GM19468 (cell line): ENCODE measurements at regions not wholly inside any gene's neighbourhood (a gene's known extent, or its start where the extent isn't known, plus 50 kb on each side); places are given as distances from the start of the nearest gene placed in this dataset.

Experiments used
- ATAC-seq: cut with Tn5 transposase; IDR thresholded peaks from one replicate; pipeline ENCODE4 v1.9.1; 2021; ENCODE audit warnings: mild to moderate bottlenecking, moderate library complexity, moderate number of reproducible peaks; ENCODE audit not compliant: unreplicated experiment; ENCODE audit errors: extremely low read depth

DNA sequence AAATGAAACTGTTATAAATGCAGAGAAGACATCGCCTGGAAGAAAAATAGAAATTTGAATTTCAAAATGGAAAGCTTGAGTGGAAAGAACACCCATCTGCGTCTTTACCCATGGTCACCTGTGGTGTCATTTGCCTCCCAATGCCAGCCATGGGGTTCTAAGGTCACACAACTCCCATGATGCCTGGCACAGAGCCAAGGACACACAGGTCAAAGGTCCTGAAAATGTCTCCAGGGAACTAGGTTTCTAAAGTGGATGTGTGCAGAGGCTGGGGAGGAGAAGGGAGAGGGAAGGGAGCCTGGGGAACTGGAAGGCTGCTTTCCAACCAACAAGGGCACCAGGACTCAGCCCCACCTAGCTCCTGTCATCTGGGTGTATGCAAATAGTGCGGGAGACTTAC is 724.0 kb upstream of the TMEM132C start:
- ATAC-seq: no peak

DNA sequence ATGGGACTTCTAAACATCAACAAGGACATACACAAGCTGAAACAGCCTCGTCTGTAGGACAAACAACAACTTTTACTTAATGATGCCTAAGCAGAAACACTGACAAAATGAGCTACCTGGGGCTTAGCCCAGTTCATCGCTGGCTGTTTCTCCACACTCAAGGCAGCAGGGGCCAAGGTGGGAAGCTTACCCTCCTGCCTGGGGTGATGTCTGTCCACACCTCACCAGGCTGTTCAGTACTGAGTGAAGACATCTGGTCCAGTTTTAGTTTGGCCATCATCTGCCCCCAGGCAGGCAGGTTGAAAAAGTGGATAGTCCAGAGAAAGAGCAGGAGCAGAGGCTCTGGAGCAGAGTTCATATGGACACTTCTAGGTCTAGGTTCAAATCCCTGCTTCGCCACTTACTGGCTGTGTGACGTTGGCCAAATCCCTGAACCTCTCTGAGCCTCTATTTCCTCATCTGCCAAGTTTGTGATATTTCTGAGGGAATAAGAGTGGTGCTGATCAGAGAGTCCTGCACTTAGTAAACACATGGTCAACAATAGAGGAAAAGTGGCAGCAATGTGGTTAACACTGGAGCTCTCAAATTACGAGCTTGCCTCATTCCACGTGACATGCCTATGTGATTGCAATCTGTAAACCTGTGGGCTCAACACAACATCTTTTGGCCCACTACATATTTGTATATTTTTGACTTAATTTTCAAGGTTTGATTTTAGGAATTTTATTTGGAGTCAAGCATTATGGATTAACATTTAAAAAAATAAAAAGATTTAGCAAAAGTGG is 720.1 kb upstream of the TMEM132C start:
- no peak for ATAC-seq

DNA sequence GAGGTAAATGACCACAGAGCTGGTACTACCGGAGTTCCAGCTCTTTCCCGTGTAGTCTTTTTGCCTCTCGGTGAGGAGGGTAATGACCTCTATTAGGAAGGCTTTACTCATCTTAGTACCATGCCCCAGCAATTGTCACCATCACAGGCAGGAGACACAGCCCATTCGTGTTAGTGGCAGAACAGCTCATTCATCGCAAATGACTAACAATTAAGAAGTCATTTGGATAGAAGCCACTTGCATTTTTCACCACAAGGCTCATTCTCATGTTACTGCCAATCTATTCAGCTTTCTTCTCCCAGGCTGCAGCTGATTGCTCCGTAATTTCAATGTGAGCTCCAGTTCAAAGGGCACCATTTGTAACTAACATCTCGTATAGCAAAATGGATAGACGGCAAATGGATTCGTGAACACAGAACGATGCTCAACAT is 718.8 kb upstream of the TMEM132C start:
- no peak for ATAC-seq

DNA sequence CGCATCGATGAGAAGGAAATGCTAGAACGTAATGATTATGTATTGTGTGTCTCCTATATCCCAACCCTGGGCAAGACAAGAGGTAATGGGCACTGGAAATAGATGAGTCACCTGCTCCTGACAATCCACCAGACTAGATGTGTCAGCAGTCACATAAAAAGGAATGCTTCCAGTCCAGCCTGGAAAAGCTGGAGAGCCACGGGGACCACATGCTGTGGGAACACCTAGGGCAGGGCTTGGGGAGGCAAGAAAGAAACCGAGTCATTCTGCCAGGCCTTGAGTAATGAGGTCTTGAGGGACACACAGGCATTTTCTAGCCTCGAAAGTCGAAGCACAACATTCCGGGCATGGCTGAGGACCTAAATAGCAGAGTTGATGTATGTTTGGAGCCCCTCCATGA is 716.7 kb upstream of the TMEM132C start:
- no peak for ATAC-seq

DNA sequence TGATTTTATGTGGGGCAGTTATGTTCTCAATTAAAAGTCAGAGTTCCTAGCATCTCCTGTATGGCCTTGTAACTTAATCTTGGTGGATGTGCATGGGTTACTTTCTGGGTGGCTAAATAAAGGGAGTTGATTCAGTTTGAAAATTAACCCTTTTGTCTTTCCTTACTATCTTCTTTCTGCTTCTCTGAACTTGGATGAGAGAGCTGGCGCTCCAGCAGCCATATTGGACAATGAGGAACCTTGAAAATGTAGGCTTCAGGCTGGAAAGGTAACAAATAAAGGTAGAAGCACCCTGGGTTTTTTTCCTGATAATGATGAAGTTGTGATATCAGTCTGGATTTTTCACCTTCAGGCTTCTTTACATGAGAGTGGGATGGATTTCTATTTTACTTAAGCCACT is 714.1 kb upstream of the TMEM132C start:
- ATAC-seq: no peak

DNA sequence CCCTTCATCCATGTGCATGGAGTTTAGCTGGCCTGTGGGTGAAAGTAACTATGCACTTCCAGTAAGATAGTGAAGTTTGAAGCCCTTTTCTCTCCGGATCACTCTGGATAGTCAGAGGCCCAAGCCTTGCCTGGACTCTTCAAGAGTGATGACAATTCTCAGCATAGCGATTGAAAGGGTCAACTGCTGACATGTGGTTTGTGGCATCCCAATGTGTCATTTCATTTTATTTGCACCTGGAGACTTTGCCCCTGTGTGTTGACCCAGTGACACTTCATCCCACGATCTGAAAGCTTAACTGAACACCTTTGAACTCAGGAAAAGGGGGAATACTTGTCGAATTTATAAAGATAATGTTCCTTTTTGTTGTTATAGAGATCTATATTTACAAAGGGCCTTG is 711.9 kb upstream of the TMEM132C start:
- ATAC-seq: no peak

DNA sequence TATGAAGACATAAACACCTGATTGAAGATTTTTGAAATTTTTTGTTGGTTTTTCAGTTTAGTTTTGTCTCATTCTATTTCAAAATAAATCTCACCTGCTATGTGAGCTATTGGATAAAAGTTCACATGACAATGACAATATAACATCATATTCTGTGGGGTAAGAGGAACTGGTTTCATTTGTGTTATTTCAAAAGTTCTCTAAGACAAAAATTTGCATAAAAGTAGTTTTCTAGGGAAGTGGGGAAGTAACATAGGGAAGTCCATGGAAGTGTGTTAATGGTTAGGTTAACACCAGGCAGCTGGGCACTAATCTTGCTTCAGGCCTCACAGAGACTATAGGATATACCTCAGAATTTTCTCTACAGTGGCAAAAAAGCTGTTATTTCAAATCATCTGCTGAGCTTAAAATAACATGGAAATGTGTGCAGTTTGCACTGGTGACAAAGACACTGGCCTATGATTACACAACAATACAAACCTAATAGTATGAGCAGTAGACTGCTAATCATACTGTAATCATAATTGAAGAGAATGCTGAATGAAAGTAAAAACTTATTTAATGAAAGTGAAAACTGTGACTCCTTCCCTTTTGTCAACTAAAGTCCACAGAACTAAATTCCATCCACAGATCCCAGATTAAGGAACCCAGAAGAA is 710.6 kb upstream of the TMEM132C start:
- ATAC-seq: no peak

DNA sequence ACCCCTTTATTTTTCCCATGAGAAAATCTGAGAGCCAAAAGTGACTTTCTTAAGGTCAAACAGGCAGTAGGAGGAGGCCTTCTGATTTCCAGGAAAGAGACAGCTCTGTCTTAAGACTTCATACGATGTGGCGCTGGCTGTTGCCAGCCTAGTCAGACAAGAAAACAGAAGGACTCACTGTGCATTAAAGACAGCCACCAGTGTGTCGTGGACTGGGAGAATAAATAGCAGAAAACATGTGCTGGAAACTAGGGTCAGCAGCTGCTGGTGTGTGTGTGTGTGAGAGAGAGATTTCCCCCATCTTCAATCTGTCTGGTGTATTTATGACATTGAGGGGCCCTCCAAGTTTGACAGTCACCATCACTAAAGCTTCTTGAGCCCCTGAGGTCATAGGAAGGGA is 708.6 kb upstream of the TMEM132C start:
- ATAC-seq: no peak

DNA sequence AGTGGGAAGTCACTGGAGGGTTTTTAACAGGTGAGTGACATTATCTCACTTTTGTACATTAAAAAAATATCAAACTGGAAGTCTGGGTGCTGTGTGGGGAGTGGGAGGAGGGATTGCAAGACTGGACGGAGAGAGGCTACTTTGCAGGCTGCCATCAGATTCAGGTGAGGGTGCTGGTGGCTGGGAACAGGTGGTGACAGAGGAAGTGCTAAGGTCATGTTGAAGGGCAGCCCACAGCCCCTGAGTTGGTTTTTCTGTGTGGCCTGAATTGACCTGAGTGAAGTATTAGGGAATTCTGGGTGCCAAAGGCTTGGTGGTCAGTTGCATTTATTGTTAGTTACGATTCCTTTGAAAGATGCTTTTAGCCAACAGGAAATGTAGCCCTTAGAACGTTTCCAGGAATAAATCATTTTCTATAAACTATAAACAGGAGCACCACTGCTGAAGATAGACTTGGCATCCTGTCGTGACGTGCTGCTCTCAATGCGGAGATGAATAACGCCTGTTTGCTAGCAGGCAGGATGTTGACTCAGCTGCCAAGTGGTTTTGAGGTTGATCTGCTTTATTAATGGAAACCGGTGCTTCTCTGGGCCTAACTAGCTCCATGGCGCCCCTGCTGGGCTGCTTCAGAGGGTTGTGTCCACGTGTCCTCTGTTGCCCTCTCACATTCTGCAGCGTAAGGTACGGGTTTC is 707.5 kb upstream of the TMEM132C start:
- ATAC-seq: peak; percentile 73

DNA sequence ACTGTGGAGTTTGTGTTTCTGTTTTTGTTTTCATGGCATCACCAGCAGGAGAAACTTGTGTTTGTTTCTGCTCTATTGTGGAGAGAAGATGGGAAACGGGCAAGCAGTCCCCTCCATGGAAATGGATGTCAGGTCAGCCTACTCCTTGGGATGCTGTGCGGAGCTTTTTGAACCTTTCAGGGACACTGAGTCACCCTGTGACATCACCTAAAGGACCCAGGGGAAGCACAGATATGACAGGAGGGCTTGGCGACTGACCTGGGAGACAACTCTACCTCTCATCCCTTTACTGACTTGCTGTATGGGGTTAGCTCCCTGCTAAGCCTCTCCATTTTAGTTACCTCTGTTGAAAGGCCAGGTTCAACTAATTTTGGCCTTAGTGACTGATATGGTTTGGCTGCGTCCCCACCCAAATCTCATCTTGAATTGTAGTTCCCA is 706.9 kb upstream of the TMEM132C start:
- no peak for ATAC-seq

DNA sequence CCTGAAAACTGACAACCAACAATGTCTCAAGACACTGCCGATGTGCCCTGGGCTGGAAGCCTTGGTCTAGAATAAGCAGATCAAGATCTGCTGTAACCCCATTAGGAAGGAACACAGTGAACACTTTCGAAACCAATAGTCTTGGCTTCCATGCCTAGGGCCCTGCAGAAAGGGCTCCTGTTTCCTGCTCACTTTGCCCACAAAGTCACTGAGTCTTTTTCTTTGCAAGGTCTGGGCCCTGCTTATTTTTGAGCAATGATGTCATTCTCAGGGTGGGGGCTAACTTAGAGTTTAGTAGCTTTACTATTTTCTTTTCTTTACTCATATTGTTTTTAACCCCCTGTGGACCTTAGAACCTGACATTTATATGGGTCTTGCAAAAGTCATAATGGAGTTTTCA is 704.2 kb upstream of the TMEM132C start:
- ATAC-seq: no peak

DNA sequence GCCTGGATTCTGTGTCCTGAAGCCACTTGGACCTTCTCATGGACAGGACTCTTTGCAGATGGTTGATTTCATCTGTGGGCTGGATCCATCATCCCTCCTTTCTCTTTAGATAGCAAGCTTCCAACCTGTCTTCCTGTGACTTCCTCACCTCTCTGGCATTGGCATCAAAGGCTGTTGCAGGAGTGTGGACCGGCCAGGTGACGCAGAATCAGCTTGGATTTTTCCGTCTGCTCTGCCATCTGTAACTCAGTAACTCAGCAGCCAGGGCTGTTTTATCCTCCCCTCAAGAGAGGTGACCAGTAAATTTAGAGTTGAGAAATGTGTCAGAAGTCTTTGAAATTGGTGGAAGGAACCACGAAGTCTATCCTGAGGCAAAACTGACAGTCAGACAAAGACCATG is 701.7 kb upstream of the TMEM132C start:
- no peak for ATAC-seq

DNA sequence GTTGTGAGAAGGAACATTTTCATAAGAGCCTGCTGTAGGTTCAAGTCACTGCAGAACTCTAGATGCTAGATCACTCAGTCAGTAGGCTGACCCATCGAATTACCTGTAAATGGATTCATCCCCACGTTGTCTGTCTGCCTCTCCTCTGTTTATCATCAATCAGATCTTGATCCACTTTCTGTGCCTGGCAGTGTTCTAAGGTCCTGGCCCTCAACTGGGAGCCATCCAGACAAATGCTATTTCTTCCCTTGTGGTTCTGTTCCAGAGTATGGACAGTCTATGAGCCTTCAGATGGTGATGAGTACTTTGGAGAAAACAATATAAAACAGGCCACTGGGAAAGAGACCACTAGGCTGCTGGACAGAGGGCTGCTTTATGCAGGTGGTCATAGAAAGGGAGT is 699.4 kb upstream of the TMEM132C start:
- no peak for ATAC-seq

DNA sequence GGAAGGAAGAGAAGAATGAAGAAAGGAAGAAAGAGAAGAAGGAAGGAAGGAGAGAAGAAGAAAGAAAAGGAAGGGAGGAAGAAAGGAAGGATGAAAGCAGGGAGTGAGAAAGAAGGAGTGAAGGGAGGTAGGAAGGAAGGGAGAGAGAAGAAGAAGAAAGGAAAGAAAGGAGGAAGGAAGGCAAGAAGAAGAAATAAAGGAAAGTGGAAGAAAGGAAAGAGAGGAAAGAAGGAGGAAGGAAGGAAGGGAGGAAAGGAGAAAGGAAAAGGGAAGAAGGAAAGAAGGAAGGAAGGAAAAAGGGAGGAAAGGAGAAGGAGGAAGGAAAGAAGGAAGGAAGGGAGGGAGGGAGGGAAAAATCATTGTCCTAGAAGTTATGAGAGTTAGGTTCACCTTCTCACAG is 696.6 kb upstream of the TMEM132C start:
- no peak for ATAC-seq

DNA sequence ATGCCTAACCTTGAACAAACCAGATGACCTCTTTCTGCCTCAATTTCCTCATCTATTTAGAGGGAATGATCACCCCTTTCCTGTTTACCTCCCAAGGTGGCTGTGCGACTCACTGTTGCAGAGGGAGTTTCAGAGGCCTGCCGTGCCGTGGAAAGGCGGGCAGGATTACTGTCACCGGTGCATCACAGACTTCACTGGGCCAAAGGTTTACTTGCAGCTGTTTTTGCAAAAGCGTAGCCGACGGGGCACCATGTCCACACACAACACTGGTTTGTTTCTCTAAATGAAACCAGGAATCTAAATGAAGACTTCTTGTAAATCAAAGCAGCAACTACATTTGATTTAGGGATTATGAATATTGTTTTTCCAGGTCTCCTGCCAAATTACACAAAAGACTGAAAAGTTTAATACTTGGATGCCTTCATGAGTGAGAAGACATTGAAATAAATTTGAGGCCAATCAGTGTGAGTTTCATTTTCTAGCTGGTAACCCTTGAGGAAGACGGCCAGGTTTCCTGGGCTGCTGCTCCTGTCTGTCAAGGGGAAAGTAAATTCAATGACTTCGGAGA is 696.1 kb upstream of the TMEM132C start:
- ATAC-seq: no peak

DNA sequence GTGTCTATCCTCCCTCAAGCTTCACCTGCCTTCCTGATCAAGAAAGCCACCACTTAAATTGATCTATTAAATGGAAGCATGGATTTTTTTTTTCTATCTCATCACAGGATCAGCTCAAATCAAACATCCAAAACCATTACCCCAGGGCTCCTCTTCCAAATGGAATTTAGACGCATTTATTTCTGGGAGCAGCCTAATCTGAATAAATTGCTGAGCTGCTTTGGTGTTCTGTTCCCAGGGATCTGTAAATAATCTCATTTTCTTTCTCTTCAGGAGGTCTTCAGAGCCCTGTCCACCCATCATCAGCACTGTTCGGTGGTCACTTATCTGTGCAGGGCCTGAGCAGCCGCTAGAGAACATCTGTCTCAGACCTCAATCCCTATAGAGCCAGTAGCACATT is 695.4 kb upstream of the TMEM132C start:
- ATAC-seq: no peak

DNA sequence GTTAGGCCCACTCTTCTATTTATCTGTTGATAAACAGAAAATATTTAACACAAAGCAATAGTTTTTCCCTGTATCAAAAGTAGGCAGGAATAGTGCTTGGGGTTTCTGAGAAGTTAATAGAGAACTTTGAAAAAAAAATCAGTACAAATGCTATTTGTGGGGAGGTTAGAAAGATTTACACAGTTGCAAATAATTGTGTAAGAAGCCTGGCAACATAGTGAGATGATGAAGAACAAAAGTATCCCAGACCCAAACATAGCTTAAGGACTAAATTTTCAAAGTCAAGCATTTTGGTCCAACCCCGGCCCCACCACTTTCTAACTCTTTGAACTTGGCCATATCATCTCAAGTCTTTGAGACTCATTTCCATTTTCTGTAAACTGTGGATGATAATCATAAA is 687.5 kb upstream of the TMEM132C start:
- ATAC-seq: no peak

DNA sequence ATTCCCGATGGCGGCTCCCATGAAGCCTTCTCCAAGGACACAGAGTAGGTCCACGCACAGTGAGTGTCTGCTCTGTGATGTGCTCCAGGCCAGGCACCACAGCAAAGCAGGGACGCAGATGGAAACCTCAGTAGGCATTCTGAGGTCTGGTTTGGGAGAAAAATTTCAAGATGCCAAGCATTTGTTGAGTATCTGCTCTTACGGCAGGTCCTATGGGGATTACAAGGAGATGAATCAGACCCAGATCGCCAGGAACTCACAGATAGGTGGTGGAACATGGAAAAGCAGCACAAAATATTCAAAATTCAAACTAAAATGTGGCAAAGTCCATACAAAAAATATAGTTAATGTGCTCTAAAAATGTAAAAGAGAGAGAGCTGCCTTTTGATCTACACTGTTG is 684.9 kb upstream of the TMEM132C start:
- ATAC-seq: no peak

DNA sequence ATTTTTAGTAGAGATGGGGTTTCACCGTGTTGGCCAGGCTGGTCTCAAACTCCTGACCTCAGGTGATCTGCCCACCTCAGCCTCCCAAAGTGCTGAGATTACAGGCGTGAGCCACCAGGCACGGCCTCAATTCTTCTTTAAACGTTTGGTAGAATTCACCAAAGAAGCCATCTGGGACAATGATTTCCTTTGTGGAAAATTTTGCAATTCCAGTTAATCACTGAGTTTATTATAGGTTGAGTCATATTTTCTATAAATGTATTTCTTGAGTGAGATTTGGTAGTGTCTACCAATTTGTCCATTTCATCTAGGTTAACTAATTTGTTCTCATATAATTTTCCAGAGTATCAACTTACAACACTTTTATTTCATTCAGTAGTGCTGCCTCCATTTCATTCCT is 683.9 kb upstream of the TMEM132C start:
- no peak for ATAC-seq

DNA sequence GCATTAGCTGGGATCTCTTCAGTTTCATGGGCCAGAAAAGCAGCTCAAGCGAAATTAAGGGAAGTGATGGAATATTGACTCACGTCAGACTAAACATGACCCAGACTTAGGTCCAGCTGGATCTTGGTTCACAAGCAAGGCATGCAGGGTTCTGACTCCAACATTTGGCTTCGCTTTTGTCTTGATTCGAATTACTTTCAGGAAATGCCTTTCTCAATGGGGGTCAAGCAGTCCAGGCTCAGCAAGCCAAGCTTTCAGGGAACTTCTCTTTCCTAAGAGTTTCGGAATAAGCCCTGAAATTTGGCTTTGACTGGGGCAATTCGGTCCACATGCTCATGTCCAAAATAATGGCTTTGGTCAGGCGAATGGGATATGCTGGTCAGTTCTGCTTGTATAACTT is 678.7 kb upstream of the TMEM132C start:
- no peak for ATAC-seq

DNA sequence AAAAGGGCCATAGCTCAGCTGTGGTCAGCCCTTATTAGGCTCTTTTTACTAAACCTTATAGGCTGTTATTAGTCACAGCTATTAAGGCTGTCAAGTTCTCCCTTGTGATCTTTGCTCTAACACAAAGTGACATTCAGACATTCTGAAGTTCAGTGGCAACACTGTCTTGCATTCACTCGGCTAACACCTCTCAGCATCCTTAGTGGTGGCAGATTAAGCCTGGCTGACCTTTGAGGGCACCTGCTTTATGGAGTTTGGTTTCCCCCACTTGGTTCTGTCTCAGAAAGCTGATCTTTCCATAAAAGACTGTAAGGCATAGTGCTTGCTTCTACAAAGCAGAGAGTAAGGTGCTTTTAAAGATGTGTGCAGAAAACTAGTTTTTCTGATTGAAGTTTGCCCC is 677.4 kb upstream of the TMEM132C start:
- no peak for ATAC-seq
